ENCODE measurements at regions not wholly inside any gene's neighbourhood (a gene's known extent, or its start where the extent isn't known, plus 50 kb on each side); places are given as distances from the start of the nearest gene placed in this dataset.

DNA sequence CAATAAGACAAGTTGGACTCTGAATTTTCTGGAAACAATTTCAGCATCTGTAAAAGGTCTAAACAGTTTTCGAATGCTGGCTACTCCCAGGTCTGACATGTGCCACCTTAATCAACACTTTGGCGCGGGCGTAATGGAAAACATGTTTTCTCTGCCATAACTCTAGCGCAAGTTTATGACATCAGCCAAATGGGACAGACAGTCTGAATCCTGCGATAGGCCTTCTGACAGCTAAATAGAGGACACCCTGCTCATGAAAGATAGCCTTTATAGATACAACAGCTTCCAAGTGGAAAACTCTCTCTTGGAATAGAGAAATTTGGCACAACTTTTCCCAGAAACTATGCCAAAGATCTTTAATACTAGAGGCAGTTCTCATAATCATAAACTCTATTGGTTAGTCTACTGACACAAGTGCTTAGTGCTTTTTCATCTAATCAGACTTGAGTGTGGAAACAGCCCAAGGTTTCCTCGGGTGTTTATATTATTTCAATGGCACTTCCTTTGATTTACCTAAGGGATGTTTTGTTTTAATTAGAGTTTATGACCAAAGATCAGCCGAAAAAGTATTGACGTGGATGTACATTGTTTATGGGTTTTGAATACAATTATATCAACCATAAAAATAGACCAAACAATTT lies 120.1 kb upstream of the DPH6 start:
- H3K4me3 ChIP-seq (ENCODE audit: severe bottlenecking) = no peak overlapping the region
- H3K27me3 ChIP-seq (ENCODE audit: insufficient read depth, poor library complexity, severe bottlenecking) = no peaks in the 10 kb centered on the region
- no peaks in the 10 kb centered on the region for H3K4me1 ChIP-seq (ENCODE audit: insufficient read depth, poor library complexity, severe bottlenecking)
- TF ChIP-seq, protein P1, sequence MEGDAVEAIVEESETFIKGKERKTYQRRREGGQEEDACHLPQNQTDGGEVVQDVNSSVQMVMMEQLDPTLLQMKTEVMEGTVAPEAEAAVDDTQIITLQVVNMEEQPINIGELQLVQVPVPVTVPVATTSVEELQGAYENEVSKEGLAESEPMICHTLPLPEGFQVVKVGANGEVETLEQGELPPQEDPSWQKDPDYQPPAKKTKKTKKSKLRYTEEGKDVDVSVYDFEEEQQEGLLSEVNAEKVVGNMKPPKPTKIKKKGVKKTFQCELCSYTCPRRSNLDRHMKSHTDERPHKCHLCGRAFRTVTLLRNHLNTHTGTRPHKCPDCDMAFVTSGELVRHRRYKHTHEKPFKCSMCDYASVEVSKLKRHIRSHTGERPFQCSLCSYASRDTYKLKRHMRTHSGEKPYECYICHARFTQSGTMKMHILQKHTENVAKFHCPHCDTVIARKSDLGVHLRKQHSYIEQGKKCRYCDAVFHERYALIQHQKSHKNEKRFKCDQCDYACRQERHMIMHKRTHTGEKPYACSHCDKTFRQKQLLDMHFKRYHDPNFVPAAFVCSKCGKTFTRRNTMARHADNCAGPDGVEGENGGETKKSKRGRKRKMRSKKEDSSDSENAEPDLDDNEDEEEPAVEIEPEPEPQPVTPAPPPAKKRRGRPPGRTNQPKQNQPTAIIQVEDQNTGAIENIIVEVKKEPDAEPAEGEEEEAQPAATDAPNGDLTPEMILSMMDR (IDR thresholded peaks at IDR 0.05; ENCODE audit: poor library complexity, severe bottlenecking) = no peak
- H3K9me3 ChIP-seq (ENCODE audit: severe bottlenecking) = no peaks in the 10 kb centered on the region
- no peak for ATAC-seq (ENCODE audit: low read depth)
- no peaks in the 10 kb centered on the region for H3K36me3 ChIP-seq (ENCODE audit: low read depth)
- DNase-seq (ENCODE audit: low spot score) = no peak
- no peak overlapping the region for H3K27ac ChIP-seq (ENCODE audit: poor library complexity, severe bottlenecking)

- no peak for DNase-seq (ENCODE audit: low spot score)
- Histone ChIP-seq H3K4me1 (ENCODE audit: insufficient read depth, poor library complexity, severe bottlenecking) (no peaks in the 10 kb centered on the region), H3K27ac (ENCODE audit: poor library complexity, severe bottlenecking) (no peak overlapping the region)
Observed at GRCh38 chr15:35667908-35668307, 121.9 kb upstream of the DPH6 start.

GRCh38 chr15:35669021-35669420 lies 123.1 kb upstream of the DPH6 start:
- TF ChIP-seq, protein P1 (IDR thresholded peaks at IDR 0.05; ENCODE audit: poor library complexity, severe bottlenecking) = no peak
- no peak for DNase-seq (ENCODE audit: low spot score)
- H3K4me1 ChIP-seq (ENCODE audit: insufficient read depth, poor library complexity, severe bottlenecking) = no peaks in the 10 kb centered on the region
- no peaks in the 10 kb centered on the region for H3K36me3 ChIP-seq (ENCODE audit: low read depth)
- H3K4me3 ChIP-seq (ENCODE audit: severe bottlenecking) = no peak overlapping the region
- no peak overlapping the region for H3K27ac ChIP-seq (ENCODE audit: poor library complexity, severe bottlenecking)
- ATAC-seq (ENCODE audit: low read depth) = no peak
- no peaks in the 10 kb centered on the region for H3K27me3 ChIP-seq (ENCODE audit: insufficient read depth, poor library complexity, severe bottlenecking)
- H3K9me3 ChIP-seq (ENCODE audit: severe bottlenecking) = no peaks in the 10 kb centered on the region

More at GRCh38 chr15:35667908-35668307, 121.9 kb upstream of the DPH6 start:
- no peaks in the 10 kb centered on the region for H3K36me3 ChIP-seq (ENCODE audit: low read depth)
- no peak for ATAC-seq (ENCODE audit: low read depth)
- H3K9me3 ChIP-seq (ENCODE audit: severe bottlenecking) = no peaks in the 10 kb centered on the region
- TF ChIP-seq, protein P1 (IDR thresholded peaks at IDR 0.05; ENCODE audit: poor library complexity, severe bottlenecking) = no peak
- H3K27me3 ChIP-seq (ENCODE audit: insufficient read depth, poor library complexity, severe bottlenecking) = no peaks in the 10 kb centered on the region
- no peak overlapping the region for H3K4me3 ChIP-seq (ENCODE audit: severe bottlenecking)

DNA sequence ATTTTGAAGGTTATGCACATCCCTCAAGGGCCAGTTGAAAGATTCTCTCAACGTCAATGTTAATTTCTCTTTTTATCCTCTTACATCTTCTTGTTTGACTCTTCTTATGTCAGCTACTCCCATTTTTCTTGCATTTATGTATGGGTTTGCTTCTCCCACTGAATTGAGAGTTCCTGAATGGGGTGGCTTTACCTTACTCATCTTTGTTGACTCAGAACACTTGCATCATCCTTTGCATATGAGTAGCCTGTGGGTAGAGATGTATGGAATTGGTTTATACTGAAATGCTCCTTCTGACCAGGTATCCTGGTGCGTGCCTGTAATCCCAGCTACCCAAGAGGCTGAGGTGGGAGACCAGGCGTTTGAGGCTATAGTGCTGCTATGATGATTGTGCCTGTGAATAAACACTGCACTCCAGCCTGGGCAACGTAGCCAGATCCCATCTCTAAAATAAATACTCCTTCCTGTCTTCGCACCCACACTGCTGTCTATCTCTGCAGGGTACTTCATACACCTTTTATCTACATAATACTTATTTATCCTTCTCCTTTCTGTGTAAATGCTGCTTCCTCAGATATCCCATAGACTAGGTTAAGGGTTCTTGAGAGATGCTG lies 123.6 kb upstream of the DPH6 start:
- no peaks in the 10 kb centered on the region for H3K9me3 ChIP-seq (ENCODE audit: severe bottlenecking)
- TF ChIP-seq, protein P1 (IDR thresholded peaks at IDR 0.05; ENCODE audit: poor library complexity, severe bottlenecking) = no peak
- peak; percentile 95 for ATAC-seq (ENCODE audit: low read depth)
- H3K4me1 ChIP-seq (ENCODE audit: insufficient read depth, poor library complexity, severe bottlenecking) = no peaks in the 10 kb centered on the region
- no peak overlapping the region for H3K4me3 ChIP-seq (ENCODE audit: severe bottlenecking)
- H3K27me3 ChIP-seq (ENCODE audit: insufficient read depth, poor library complexity, severe bottlenecking) = no peaks in the 10 kb centered on the region
- H3K36me3 ChIP-seq (ENCODE audit: low read depth) = no peaks in the 10 kb centered on the region
- DNase-seq (ENCODE audit: low spot score) = no peak
- no peak overlapping the region for H3K27ac ChIP-seq (ENCODE audit: poor library complexity, severe bottlenecking)

DNA sequence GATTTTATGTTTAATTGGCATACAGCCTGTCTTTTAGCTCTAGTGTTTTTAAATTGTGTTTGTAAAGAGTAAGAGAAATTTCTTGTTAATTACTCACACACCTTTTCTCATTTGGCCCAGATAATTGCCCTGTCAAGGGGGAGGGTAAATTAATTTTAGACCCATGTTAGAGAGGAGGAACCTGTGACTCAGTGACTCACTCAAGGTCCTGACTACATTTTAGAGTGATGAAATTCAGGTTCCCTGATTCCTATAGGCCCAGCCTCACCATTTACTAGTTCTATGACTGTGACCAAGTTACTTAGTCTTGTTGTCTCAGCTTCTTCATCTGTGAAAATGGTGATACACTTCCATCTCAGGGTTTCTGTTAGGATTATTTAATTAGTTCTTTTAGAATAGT lies 125.2 kb upstream of the DPH6 start:
- no peak for ATAC-seq (ENCODE audit: low read depth)
- TF ChIP-seq, protein P1 (IDR thresholded peaks at IDR 0.05; ENCODE audit: poor library complexity, severe bottlenecking) = no peak
- H3K9me3 ChIP-seq (ENCODE audit: severe bottlenecking) = no peaks in the 10 kb centered on the region
- no peaks in the 10 kb centered on the region for H3K36me3 ChIP-seq (ENCODE audit: low read depth)
- H3K27ac ChIP-seq (ENCODE audit: poor library complexity, severe bottlenecking) = no peak overlapping the region
- no peak overlapping the region for H3K4me3 ChIP-seq (ENCODE audit: severe bottlenecking)
- H3K4me1 ChIP-seq (ENCODE audit: insufficient read depth, poor library complexity, severe bottlenecking) = no peaks in the 10 kb centered on the region
- DNase-seq (ENCODE audit: low spot score) = no peak
- H3K27me3 ChIP-seq (ENCODE audit: insufficient read depth, poor library complexity, severe bottlenecking) = no peaks in the 10 kb centered on the region
